ENCODE measurements at regions not wholly inside any gene's neighbourhood (a gene's known extent, or its start where the extent isn't known, plus 50 kb on each side); places are given as distances from the start of the nearest gene placed in this dataset.

GRCh38 chr10:31698181-31698830 lies 230.3 kb downstream of the ARHGAP12 start:
- no peak overlapping the region for H3K4me3 Mint-ChIP-seq
- H3K9me2 ChIP-seq (ENCODE audit: insufficient read depth): peaks cover 5% of the 10 kb centered on the region; the same call in 1 of the 2 replicates
- peaks cover 24% of the 10 kb centered on the region for H3K36me3 Mint-ChIP-seq (ENCODE audit: low read depth)
- H2AFZ ChIP-seq: no peak overlapping the region
- no peak for ATAC-seq
- peaks cover 9% of the 10 kb centered on the region; the same call in 1 of the 2 replicates for H3K36me3 ChIP-seq (ENCODE audit: insufficient read depth)
- H3K27me3 ChIP-seq (ENCODE audit: insufficient read depth): no peaks in the 10 kb centered on the region
- H3K4me2 ChIP-seq: no peak overlapping the region
- H3F3A ChIP-seq (replicated peaks; ENCODE audit: low read depth): no peaks in the 10 kb centered on the region
- peaks cover 6% of the 10 kb centered on the region for H3K27me3 Mint-ChIP-seq (ENCODE audit: insufficient read depth, low read depth, poor library complexity)
- H3K4me3 ChIP-seq: no peak overlapping the region
- H3K27ac Mint-ChIP-seq: no peak overlapping the region
- no peak overlapping the region for H3K27ac ChIP-seq (ENCODE audit: low read depth)
- TF ChIP-seq EZH2 (IDR thresholded peaks at IDR 0.05; ENCODE audit: low read depth, unreplicated experiment) (no peak), NANOG (IDR thresholded peaks at IDR 0.05; ENCODE audit: borderline replicate concordance) (no peak), STAT1 (IDR thresholded peaks at IDR 0.05; ENCODE audit: unreplicated experiment) (no peak), POLR2AphosphoS5 (IDR thresholded peaks at IDR 0.05; ENCODE audit: low read depth) (no peak), JUNB (IDR thresholded peaks at IDR 0.05; ENCODE audit: unreplicated experiment) (no peak), EZH2phosphoT487 (IDR thresholded peaks at IDR 0.05; ENCODE audit: unreplicated experiment) (no peak), CTCF (conservative IDR thresholded peaks at IDR 0.05; ENCODE audit: low read depth in 2 of 2) (no peak), ZNF114 (CRISPR knock-in tag; IDR thresholded peaks at IDR 0.05) (no peak), ZNF331 (CRISPR knock-in tag; IDR thresholded peaks at IDR 0.05; ENCODE audit: low read depth) (no peak), CREB1 (CRISPR knock-in tag; IDR thresholded peaks at IDR 0.05; ENCODE audit: low read depth) (no peak)
- TF ChIP-seq, protein P1, sequence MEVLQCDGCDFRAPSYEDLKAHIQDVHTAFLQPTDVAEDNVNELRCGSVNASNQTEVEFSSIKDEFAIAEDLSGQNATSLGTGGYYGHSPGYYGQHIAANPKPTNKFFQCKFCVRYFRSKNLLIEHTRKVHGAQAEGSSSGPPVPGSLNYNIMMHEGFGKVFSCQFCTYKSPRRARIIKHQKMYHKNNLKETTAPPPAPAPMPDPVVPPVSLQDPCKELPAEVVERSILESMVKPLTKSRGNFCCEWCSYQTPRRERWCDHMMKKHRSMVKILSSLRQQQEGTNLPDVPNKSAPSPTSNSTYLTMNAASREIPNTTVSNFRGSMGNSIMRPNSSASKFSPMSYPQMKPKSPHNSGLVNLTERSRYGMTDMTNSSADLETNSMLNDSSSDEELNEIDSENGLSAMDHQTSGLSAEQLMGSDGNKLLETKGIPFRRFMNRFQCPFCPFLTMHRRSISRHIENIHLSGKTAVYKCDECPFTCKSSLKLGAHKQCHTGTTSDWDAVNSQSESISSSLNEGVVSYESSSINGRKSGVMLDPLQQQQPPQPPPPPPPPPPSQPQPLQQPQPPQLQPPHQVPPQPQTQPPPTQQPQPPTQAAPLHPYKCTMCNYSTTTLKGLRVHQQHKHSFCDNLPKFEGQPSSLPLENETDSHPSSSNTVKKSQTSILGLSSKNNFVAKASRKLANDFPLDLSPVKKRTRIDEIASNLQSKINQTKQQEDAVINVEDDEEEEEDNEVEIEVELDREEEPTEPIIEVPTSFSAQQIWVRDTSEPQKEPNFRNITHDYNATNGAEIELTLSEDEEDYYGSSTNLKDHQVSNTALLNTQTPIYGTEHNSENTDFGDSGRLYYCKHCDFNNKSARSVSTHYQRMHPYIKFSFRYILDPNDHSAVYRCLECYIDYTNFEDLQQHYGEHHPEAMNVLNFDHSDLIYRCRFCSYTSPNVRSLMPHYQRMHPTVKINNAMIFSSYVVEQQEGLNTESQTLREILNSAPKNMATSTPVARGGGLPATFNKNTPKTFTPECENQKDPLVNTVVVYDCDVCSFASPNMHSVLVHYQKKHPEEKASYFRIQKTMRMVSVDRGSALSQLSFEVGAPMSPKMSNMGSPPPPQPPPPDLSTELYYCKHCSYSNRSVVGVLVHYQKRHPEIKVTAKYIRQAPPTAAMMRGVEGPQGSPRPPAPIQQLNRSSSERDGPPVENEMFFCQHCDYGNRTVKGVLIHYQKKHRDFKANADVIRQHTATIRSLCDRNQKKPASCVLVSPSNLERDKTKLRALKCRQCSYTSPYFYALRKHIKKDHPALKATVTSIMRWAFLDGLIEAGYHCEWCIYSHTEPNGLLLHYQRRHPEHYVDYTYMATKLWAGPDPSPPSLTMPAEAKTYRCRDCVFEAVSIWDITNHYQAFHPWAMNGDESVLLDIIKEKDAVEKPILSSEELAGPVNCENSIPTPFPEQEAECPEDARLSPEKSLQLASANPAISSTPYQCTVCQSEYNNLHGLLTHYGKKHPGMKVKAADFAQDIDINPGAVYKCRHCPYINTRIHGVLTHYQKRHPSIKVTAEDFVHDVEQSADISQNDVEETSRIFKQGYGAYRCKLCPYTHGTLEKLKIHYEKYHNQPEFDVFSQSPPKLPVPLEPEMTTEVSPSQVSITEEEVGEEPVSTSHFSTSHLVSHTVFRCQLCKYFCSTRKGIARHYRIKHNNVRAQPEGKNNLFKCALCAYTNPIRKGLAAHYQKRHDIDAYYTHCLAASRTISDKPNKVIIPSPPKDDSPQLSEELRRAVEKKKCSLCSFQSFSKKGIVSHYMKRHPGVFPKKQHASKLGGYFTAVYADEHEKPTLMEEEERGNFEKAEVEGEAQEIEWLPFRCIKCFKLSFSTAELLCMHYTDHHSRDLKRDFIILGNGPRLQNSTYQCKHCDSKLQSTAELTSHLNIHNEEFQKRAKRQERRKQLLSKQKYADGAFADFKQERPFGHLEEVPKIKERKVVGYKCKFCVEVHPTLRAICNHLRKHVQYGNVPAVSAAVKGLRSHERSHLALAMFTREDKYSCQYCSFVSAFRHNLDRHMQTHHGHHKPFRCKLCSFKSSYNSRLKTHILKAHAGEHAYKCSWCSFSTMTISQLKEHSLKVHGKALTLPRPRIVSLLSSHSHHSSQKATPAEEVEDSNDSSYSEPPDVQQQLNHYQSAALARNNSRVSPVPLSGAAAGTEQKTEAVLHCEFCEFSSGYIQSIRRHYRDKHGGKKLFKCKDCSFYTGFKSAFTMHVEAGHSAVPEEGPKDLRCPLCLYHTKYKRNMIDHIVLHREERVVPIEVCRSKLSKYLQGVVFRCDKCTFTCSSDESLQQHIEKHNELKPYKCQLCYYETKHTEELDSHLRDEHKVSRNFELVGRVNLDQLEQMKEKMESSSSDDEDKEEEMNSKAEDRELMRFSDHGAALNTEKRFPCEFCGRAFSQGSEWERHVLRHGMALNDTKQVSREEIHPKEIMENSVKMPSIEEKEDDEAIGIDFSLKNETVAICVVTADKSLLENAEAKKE (CRISPR knock-in tag; IDR thresholded peaks at IDR 0.05): no peak
- TF ChIP-seq, protein P2, sequence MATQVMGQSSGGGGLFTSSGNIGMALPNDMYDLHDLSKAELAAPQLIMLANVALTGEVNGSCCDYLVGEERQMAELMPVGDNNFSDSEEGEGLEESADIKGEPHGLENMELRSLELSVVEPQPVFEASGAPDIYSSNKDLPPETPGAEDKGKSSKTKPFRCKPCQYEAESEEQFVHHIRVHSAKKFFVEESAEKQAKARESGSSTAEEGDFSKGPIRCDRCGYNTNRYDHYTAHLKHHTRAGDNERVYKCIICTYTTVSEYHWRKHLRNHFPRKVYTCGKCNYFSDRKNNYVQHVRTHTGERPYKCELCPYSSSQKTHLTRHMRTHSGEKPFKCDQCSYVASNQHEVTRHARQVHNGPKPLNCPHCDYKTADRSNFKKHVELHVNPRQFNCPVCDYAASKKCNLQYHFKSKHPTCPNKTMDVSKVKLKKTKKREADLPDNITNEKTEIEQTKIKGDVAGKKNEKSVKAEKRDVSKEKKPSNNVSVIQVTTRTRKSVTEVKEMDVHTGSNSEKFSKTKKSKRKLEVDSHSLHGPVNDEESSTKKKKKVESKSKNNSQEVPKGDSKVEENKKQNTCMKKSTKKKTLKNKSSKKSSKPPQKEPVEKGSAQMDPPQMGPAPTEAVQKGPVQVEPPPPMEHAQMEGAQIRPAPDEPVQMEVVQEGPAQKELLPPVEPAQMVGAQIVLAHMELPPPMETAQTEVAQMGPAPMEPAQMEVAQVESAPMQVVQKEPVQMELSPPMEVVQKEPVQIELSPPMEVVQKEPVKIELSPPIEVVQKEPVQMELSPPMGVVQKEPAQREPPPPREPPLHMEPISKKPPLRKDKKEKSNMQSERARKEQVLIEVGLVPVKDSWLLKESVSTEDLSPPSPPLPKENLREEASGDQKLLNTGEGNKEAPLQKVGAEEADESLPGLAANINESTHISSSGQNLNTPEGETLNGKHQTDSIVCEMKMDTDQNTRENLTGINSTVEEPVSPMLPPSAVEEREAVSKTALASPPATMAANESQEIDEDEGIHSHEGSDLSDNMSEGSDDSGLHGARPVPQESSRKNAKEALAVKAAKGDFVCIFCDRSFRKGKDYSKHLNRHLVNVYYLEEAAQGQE (IDR thresholded peaks at IDR 0.05; ENCODE audit: unreplicated experiment): no peak
- TF ChIP-seq, protein P3, sequence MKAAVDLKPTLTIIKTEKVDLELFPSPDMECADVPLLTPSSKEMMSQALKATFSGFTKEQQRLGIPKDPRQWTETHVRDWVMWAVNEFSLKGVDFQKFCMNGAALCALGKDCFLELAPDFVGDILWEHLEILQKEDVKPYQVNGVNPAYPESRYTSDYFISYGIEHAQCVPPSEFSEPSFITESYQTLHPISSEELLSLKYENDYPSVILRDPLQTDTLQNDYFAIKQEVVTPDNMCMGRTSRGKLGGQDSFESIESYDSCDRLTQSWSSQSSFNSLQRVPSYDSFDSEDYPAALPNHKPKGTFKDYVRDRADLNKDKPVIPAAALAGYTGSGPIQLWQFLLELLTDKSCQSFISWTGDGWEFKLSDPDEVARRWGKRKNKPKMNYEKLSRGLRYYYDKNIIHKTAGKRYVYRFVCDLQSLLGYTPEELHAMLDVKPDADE (IDR thresholded peaks at IDR 0.05): no peak
- peaks cover 18% of the 10 kb centered on the region for H3K4me1 ChIP-seq (ENCODE audit: insufficient read depth)
- no peaks in the 10 kb centered on the region for H4K20me1 ChIP-seq (replicated peaks; ENCODE audit: insufficient read depth)
- peaks cover 25% of the 10 kb centered on the region for H3K9me3 Mint-ChIP-seq
- peaks cover 29% of the 10 kb centered on the region for H3K4me1 Mint-ChIP-seq
- no peak for DNase-seq (ENCODE audit: low spot score)
- no peaks in the 10 kb centered on the region for H3K79me2 ChIP-seq (replicated peaks; ENCODE audit: insufficient read depth)

Measured in GM23338 (cell line).